ENCODE measurements at regions not wholly inside any gene's neighbourhood (a gene's known extent, or its start where the extent isn't known, plus 50 kb on each side); places are given as distances from the start of the nearest gene placed in this dataset.

- no peak for DNase-seq (ENCODE audit: low spot score in 2 of 2)
- Histone ChIP-seq H3K4me3 (no peak overlapping the region), H3K36me3 (replicated peaks) (no peaks in the 10 kb centered on the region), H3K27me3 (ENCODE audit: low read depth) (no peaks in the 10 kb centered on the region), H3K9me3 (no peaks in the 10 kb centered on the region), H3K4me1 (no peaks in the 10 kb centered on the region)
- in situ Hi-C loops (cut with MboI; ENCODE audit: low sequenced_read_pairs): no loop called here
These were observed 117.4 kb upstream of the COPS8 start for GRCh38 chr2:236968101-236968879.

- no peak for DNase-seq (ENCODE audit: low spot score in 2 of 2)
- H3K9me3 ChIP-seq: no peaks in the 10 kb centered on the region
- H3K4me3 ChIP-seq: no peak overlapping the region
- H3K27me3 ChIP-seq (ENCODE audit: low read depth): no peaks in the 10 kb centered on the region
- H3K4me1 ChIP-seq: no peaks in the 10 kb centered on the region
- in situ Hi-C loops (cut with MboI; ENCODE audit: low sequenced_read_pairs): no loop called here
- H3K36me3 ChIP-seq (replicated peaks): no peaks in the 10 kb centered on the region
These were observed 116.7 kb upstream of the COPS8 start for GRCh38 chr2:236968880-236969534.

GRCh38 chr2:236969767-236970655 is 115.7 kb upstream of the COPS8 start:
- no peaks in the 10 kb centered on the region for H3K9me3 ChIP-seq
- DNase-seq (ENCODE audit: low spot score in 2 of 2): no peak
- no peaks in the 10 kb centered on the region for H3K27me3 ChIP-seq (ENCODE audit: low read depth)
- no peaks in the 10 kb centered on the region for H3K36me3 ChIP-seq (replicated peaks)
- in situ Hi-C loops (cut with MboI; ENCODE audit: low sequenced_read_pairs): no loop called here
- H3K4me3 ChIP-seq: no peak overlapping the region
- no peaks in the 10 kb centered on the region for H3K4me1 ChIP-seq

- in situ Hi-C loops (cut with MboI; ENCODE audit: low sequenced_read_pairs): no loop called here
- Histone ChIP-seq H3K9me3 (no peaks in the 10 kb centered on the region), H3K36me3 (replicated peaks) (no peaks in the 10 kb centered on the region), H3K27me3 (ENCODE audit: low read depth) (no peaks in the 10 kb centered on the region), H3K4me1 (no peaks in the 10 kb centered on the region), H3K4me3 (no peak overlapping the region)
- DNase-seq (ENCODE audit: low spot score in 2 of 2): no peak
These were observed 115.1 kb upstream of the COPS8 start for GRCh38 chr2:236970656-236971010.

- no peaks in the 10 kb centered on the region for H3K4me1 ChIP-seq
- in situ Hi-C loops (cut with MboI; ENCODE audit: low sequenced_read_pairs): no loop called here
- no peaks in the 10 kb centered on the region for H3K36me3 ChIP-seq (replicated peaks)
- H3K27me3 ChIP-seq (ENCODE audit: low read depth): no peaks in the 10 kb centered on the region
- H3K4me3 ChIP-seq: no peak overlapping the region
- DNase-seq (ENCODE audit: low spot score in 2 of 2): no peak
- H3K9me3 ChIP-seq: no peaks in the 10 kb centered on the region
These were observed 114.4 kb upstream of the COPS8 start for GRCh38 chr2:236971131-236971821.

- Histone ChIP-seq H3K4me1 (no peaks in the 10 kb centered on the region), H3K36me3 (replicated peaks) (no peaks in the 10 kb centered on the region), H3K4me3 (no peak overlapping the region), H3K9me3 (no peaks in the 10 kb centered on the region), H3K27me3 (ENCODE audit: low read depth) (no peaks in the 10 kb centered on the region)
- DNase-seq (ENCODE audit: low spot score in 2 of 2): no peak
- in situ Hi-C loops (cut with MboI; ENCODE audit: low sequenced_read_pairs): no loop called here
These were observed 113.7 kb upstream of the COPS8 start for GRCh38 chr2:236971919-236972381.

- no peaks in the 10 kb centered on the region for H3K27me3 ChIP-seq (ENCODE audit: low read depth)
- no peaks in the 10 kb centered on the region for H3K36me3 ChIP-seq (replicated peaks)
- in situ Hi-C loops (cut with MboI; ENCODE audit: low sequenced_read_pairs): no loop called here
- no peaks in the 10 kb centered on the region for H3K9me3 ChIP-seq
- no peak overlapping the region for H3K4me3 ChIP-seq
- H3K4me1 ChIP-seq: no peaks in the 10 kb centered on the region
- DNase-seq (ENCODE audit: low spot score in 2 of 2): peak in 1 of 2 experiments; percentile 16
These were observed 113.0 kb upstream of the COPS8 start for GRCh38 chr2:236972491-236973342.

- in situ Hi-C loops (cut with MboI; ENCODE audit: low sequenced_read_pairs): no loop called here
- H3K27me3 ChIP-seq (ENCODE audit: low read depth): no peaks in the 10 kb centered on the region
- H3K4me3 ChIP-seq: no peak overlapping the region
- no peaks in the 10 kb centered on the region for H3K4me1 ChIP-seq
- H3K9me3 ChIP-seq: no peaks in the 10 kb centered on the region
- DNase-seq (ENCODE audit: low spot score in 2 of 2): no peak
- H3K36me3 ChIP-seq (replicated peaks): no peaks in the 10 kb centered on the region
These were observed 112.2 kb upstream of the COPS8 start for GRCh38 chr2:236973343-236973980.

- in situ Hi-C loops (cut with MboI; ENCODE audit: low sequenced_read_pairs): no loop called here
- H3K4me3 ChIP-seq: no peak overlapping the region
- no peaks in the 10 kb centered on the region for H3K27me3 ChIP-seq (ENCODE audit: low read depth)
- H3K36me3 ChIP-seq (replicated peaks): no peaks in the 10 kb centered on the region
- no peak for DNase-seq (ENCODE audit: low spot score in 2 of 2)
- no peaks in the 10 kb centered on the region for H3K4me1 ChIP-seq
- no peaks in the 10 kb centered on the region for H3K9me3 ChIP-seq
These were observed 111.5 kb upstream of the COPS8 start for GRCh38 chr2:236974148-236974547.

GRCh38 chr2:236974752-236975151 is 110.9 kb upstream of the COPS8 start:
- in situ Hi-C loops (cut with MboI; ENCODE audit: low sequenced_read_pairs): no loop called here
- Histone ChIP-seq H3K9me3 (no peaks in the 10 kb centered on the region), H3K4me1 (no peaks in the 10 kb centered on the region), H3K4me3 (no peak overlapping the region), H3K27me3 (ENCODE audit: low read depth) (no peaks in the 10 kb centered on the region), H3K36me3 (replicated peaks) (no peaks in the 10 kb centered on the region)
- no peak for DNase-seq (ENCODE audit: low spot score in 2 of 2)

GRCh38 chr2:236975766-236976165 is 109.9 kb upstream of the COPS8 start:
- Histone ChIP-seq H3K4me3 (no peak overlapping the region), H3K36me3 (replicated peaks) (no peaks in the 10 kb centered on the region), H3K4me1 (no peaks in the 10 kb centered on the region), H3K27me3 (ENCODE audit: low read depth) (no peaks in the 10 kb centered on the region), H3K9me3 (no peaks in the 10 kb centered on the region)
- no peak for DNase-seq (ENCODE audit: low spot score in 2 of 2)
- in situ Hi-C loops (cut with MboI; ENCODE audit: low sequenced_read_pairs): no loop called here

GRCh38 chr2:236976266-236977062 is 109.2 kb upstream of the COPS8 start:
- H3K9me3 ChIP-seq: no peaks in the 10 kb centered on the region
- in situ Hi-C loops (cut with MboI; ENCODE audit: low sequenced_read_pairs): no loop called here
- DNase-seq (ENCODE audit: low spot score in 2 of 2): no peak
- H3K4me1 ChIP-seq: no peaks in the 10 kb centered on the region
- H3K4me3 ChIP-seq: no peak overlapping the region
- no peaks in the 10 kb centered on the region for H3K27me3 ChIP-seq (ENCODE audit: low read depth)
- H3K36me3 ChIP-seq (replicated peaks): no peaks in the 10 kb centered on the region

Data from HAP-1 (cell line).